ENCODE measurements at regions not wholly inside any gene's neighbourhood (a gene's known extent, or its start where the extent isn't known, plus 50 kb on each side); places are given as distances from the start of the nearest gene placed in this dataset.

DNA sequence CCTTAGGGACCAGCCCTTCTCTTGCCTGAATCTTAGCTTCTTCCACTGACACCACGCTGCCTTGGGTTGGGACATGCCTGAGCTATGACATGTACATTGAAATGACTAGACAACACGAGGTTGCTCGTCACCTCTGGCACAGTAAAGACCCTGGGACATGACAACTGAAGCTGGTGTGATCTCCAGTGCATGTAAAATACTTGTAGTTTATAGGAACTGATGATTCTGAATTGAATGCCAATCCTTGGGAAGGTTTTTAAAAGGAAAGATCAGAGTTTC lies 100.7 kb upstream of the PGRMC2 start:
- no peak for TF ChIP-seq EZH2 (IDR thresholded peaks at IDR 0.05)
- no peak for TF ChIP-seq FOXP2 (optimal IDR thresholded peaks at IDR 0.05; ENCODE audit: control extremely low read depth, extremely low read length, insufficient read depth)
